Tibial nerve (tissue), 4 donors: ENCODE measurements at regions not wholly inside any gene's neighbourhood (a gene's known extent, or its start where the extent isn't known, plus 50 kb on each side); places are given as distances from the start of the nearest gene placed in this dataset.

ENCODE experiments used
- EP300 ChIP-seq, 2 donors: sonication (generic); formaldehyde crosslinking; IDR thresholded peaks; one replicate each; pipeline ENCODE4 v1.6.1; 2017; ENCODE audit warnings: antibody characterized with exemption in 2 of 2, mild to moderate bottlenecking in 1 of 2
- POLR2A ChIP-seq, 2 donors: fragments of 450-650 bp; IDR thresholded peaks; one replicate each; pipeline ENCODE4 v1.6.1; 2017; ENCODE audit warnings: antibody characterized with exemption in 2 of 2, mild to moderate bottlenecking in 2 of 2, moderate library complexity in 2 of 2
- TF ChIP-seq, protein P1 (sequence below), 5 experiments: fragments of 200-600 bp in 3 of 5; fragments of 450-650 bp in 2 of 5; sonication (generic) in 3 of 5; IDR thresholded peaks; one replicate each; pipeline ENCODE4 v1.5.1; 2016 to 2019; ENCODE audit warnings: antibody characterized with exemption in 5 of 5, mild to moderate bottlenecking in 3 of 5, moderate library complexity in 2 of 5

DNA sequence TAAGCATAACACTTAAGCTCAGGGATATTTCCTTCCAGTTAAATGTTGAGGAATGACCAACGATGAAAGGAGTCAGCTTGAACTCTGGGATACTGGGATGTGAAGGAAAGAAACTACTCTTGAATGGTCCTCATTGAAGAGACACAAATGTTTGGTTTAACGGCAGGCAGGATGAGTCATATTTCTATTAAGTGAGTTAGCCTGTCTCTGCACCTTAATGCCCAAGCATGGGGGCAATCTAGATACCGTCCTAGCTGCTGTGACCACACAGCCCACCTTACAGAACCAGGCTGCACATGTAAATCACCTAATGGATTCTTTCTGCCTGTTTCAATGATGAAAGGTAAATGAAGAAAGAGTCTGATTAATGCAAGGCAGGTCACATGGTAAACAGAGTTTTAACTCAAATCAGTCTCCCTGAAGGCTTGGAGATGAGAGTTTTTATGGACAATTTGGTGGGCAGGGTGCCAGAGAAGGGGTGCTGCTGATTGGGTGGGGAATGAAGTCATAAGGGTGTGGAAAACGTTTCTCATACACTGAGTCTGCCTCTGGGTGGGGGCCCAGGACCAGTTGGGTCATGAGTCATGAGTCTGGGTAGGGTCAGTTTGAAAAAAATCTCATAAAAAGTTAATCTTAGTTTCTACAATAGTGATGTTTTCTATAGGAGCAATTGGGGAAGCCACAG is 144.6 kb upstream of the MMADHC start:
- TF ChIP-seq POLR2A (IDR thresholded peaks at IDR 0.05) (no peak), EP300 (IDR thresholded peaks at IDR 0.05) (no peak)
- TF ChIP-seq, protein P1, sequence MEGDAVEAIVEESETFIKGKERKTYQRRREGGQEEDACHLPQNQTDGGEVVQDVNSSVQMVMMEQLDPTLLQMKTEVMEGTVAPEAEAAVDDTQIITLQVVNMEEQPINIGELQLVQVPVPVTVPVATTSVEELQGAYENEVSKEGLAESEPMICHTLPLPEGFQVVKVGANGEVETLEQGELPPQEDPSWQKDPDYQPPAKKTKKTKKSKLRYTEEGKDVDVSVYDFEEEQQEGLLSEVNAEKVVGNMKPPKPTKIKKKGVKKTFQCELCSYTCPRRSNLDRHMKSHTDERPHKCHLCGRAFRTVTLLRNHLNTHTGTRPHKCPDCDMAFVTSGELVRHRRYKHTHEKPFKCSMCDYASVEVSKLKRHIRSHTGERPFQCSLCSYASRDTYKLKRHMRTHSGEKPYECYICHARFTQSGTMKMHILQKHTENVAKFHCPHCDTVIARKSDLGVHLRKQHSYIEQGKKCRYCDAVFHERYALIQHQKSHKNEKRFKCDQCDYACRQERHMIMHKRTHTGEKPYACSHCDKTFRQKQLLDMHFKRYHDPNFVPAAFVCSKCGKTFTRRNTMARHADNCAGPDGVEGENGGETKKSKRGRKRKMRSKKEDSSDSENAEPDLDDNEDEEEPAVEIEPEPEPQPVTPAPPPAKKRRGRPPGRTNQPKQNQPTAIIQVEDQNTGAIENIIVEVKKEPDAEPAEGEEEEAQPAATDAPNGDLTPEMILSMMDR (IDR thresholded peaks at IDR 0.05): no peak
